Motor neuron (in vitro differentiated cells): ENCODE measurements at regions not wholly inside any gene's neighbourhood (a gene's known extent, or its start where the extent isn't known, plus 50 kb on each side); places are given as distances from the start of the nearest gene placed in this dataset.

Experiments
- ATAC-seq, 8 experiments: fragments of 200-7000 bp; cut with Tn5 transposase; replicated peaks in 6 of 8; 2 replicates each; pipeline ENCODE4 v1.8.0; 2021; ENCODE audit warnings: mild to moderate bottlenecking in 8 of 8, moderate library complexity in 8 of 8
- H3K27ac ChIP-seq, 2 donors: fragments of 250-450 bp; sonication (Bioruptor Pico); 2 replicates each; pipeline ENCODE4 v1.9.0; 2021; ENCODE audit warnings: antibody characterized with exemption in 2 of 2, mild to moderate bottlenecking in 2 of 2, moderate library complexity in 1 of 2
- H3K4me1 ChIP-seq, 2 donors: fragments of 250-450 bp; sonication (Bioruptor Pico); replicated peaks in 1 of 2; 2 replicates each; pipeline ENCODE4 v1.6.1; 2021; ENCODE audit warnings: antibody characterized with exemption in 2 of 2, mild to moderate bottlenecking in 2 of 2, moderate library complexity in 1 of 2
- H3K4me3 ChIP-seq, 5 donors: fragments of 250-450 bp; sonication (Bioruptor Pico); 2 replicates each; pipeline ENCODE4 v1.9.0; 2021; ENCODE audit warnings: antibody characterized with exemption in 5 of 5, mild to moderate bottlenecking in 5 of 5, moderate library complexity in 4 of 5
- WGBS, 10 experiments: fragments of 450-650 bp; shearing (Covaris generic); methylation state at CpG; one replicate each; pipeline ENCODE4 v1.0.0; 2022; 5-methylcytosine and 5-hydroxymethylcytosine counted together
- in situ Hi-C, 9 experiments: fragments of 400-800 bp; cut with MboI; loops; one replicate each; pipeline ENCODE4 v1.15.0; 2021; ENCODE audit warnings: low sequenced_read_pairs in 9 of 9, low pct_unique_long_range_greater_than_20kb in 2 of 9; ENCODE audit not compliant: unreplicated experiment in 9 of 9

DNA sequence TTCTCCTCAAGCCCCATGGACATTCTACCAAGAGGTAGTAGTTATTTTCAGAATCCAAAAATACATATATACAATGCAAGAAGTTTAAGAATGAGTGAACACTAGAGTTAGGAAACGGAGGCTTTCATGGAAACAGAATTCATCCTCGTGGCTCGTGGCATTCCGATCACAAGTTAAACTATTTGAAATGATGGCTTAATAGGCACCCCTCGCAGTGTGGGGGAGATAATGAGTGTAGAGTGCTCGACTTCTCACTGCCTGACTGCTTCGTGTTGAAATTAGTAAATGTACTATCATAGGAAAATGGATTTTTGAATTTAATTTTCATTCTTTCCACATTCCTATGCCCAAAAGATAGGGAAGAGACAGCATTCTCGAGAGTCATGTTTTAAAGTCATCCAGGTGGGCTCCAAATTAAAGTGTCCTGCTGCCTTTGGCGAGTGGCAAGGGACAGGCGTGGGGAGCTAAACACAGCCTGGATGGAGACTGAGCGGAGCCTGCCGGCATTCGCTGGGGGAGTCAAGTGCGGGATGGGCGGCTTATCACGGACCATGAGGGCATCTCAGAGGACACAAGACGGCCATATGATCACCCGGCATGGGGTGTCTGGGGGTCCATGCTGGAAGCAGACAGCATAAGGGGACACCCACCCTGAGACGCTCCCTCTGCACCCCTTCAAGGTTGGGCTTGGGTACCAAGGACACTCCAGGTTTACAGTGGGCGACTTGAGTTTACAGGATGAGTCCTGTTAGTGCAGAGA is 165.2 kb downstream of the TEX29 start:
- H3K27ac ChIP-seq = no peak overlapping the region
- in situ Hi-C loops = loop anchor here in 1 of 9 experiments (25.0 kb wide), 1 partner anchor 952 kb away; no protein-coding TSS in a partner anchor
- H3K4me1 ChIP-seq = peaks cover 0 to 12% of the 10 kb centered on the region in 2 donors
- ATAC-seq = no peak
- 10 to 94% (median 62%) methylated on average over 3 to 13 of the region's 20 CpGs; no CpG with 5 or more reads in 1 of the 10 experiments for WGBS, 10 experiments
- H3K4me3 ChIP-seq = no peak overlapping the region

DNA sequence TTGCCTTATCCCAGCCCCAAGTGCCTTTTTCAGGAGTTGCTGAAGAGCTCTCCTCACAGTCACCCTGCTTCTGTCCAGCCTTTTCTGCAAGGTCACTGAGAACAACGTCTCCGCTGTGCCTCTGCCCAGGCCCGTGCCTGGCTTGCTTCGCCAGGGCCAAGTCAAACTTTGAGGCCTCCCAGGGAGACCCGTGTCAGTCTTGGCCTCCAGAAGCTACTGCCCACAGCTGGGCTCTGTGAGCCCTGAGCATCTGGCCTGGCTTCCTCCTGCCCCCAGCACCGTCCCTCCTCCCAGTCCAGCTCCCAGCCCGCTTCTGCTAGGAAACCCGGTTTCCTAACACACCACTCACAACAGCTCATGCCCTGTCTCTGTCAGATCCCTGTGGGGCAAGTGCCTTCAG is 165.9 kb downstream of the TEX29 start:
- in situ Hi-C loops = loop anchor here in 1 of 9 experiments (25.0 kb wide), 1 partner anchor 951 kb away; no protein-coding TSS in a partner anchor
- H3K4me3 ChIP-seq = no peak overlapping the region
- WGBS, 10 experiments = 32 to 100% (median 80%) methylated on average over 1 to 5 of the region's 8 CpGs; no CpG with 5 or more reads in 6 of the 10 experiments
- no peak for ATAC-seq
- H3K4me1 ChIP-seq = peaks cover 0 to 12% of the 10 kb centered on the region in 2 donors
- H3K27ac ChIP-seq = no peak overlapping the region

DNA sequence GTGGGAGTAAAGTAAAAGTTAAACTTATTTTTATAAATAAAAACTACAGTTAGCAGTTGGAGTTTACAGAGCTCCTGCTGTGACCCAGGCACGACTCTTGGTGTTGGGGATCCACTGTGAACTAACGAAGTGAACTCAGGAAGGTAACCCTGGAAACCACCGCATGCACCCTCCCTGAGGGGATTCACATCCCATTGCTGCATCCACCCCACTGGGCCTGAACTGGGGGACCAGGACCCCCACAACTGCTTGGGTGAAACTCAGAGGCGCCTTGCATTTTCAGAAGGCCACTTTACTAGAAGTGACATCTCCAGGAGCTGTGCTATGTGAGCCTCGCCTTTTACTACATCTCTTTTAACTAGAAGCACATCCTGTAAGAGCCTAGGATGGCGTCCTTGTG is 166.4 kb downstream of the TEX29 start:
- Histone ChIP-seq H3K4me3 (no peak overlapping the region), H3K27ac (no peak overlapping the region), H3K4me1 (peaks cover under 1 to 17% of the 10 kb centered on the region in 2 donors)
- ATAC-seq = no peak
- 30 to 100% (median 49%) methylated on average over 2 to 5 of the region's 6 CpGs; no CpG with 5 or more reads in 4 of the 10 experiments for WGBS, 10 experiments
- in situ Hi-C loops = loop anchor here in 1 of 9 experiments (25.0 kb wide), 1 partner anchor 950 kb away; no protein-coding TSS in a partner anchor

DNA sequence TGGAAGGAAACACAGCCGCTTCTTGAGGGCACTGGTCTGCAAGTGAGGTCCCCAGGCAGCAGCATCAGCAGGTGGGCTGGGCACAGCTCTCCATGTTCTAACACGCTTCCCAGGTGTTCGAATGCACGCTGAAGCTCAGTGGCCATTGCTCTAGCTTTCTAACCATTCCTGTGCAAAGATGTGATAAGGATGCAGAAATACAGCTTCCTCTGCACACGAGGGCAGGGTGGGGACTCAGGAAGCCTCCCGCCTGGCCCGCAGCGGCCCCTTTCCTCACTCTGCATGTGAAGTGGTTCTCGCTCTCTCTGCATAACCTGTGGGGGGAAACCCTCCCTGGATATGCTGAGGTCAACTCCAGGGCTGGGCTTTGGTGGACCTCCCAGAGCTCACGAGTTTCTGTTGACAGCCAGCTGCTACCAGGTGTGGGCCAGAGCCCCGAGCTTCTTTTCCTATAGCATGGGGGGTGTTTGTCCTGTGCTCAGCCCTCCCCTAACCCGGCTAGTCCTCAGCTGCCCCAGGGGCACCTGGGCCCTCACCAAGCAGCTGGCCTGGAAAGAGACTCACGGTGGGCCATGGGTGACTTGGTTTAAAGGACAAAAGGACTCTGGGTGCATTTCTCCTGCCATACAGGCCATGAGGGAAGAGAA is 168.2 kb downstream of the TEX29 start:
- H3K27ac ChIP-seq = no peak overlapping the region
- WGBS, 10 experiments = 0 to 88% (median 26%) methylated on average over 1 to 12 of the region's 13 CpGs; no CpG with 5 or more reads in 4 of the 10 experiments
- in situ Hi-C loops = loop anchor here in 1 of 9 experiments (25.0 kb wide), 1 partner anchor 949 kb away; no protein-coding TSS in a partner anchor
- peaks cover 18 to 33% of the 10 kb centered on the region in 2 donors for H3K4me1 ChIP-seq
- peak in 1 of 8 experiments; percentile 26 for ATAC-seq
- no peak overlapping the region for H3K4me3 ChIP-seq

DNA sequence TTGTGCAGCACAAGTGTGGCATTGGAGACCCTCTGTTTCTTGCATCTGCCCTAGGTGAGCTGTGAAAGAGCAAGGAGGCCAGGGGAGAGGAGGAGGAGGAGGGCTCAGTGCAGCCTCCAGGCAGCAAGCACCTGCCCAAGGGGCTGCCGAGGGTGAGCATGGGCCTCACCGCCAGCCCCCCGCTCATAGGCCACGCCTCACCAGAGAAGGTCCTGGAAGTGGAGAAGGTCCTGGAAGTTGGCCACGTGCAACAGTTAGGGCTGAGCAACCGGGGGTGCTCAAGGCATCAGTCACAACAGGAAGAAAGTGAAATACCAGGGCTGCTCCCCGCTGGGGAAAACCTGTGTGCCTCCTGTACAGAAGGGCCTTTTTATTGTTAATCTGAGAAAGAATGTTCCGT is 168.9 kb downstream of the TEX29 start:
- in situ Hi-C loops = loop anchor here in 1 of 9 experiments (25.0 kb wide), 1 partner anchor 948 kb away; no protein-coding TSS in a partner anchor
- 26 to 100% (median 65%) methylated on average over 1 to 7 of the region's 8 CpGs; no CpG with 5 or more reads in 4 of the 10 experiments for WGBS, 10 experiments

DNA sequence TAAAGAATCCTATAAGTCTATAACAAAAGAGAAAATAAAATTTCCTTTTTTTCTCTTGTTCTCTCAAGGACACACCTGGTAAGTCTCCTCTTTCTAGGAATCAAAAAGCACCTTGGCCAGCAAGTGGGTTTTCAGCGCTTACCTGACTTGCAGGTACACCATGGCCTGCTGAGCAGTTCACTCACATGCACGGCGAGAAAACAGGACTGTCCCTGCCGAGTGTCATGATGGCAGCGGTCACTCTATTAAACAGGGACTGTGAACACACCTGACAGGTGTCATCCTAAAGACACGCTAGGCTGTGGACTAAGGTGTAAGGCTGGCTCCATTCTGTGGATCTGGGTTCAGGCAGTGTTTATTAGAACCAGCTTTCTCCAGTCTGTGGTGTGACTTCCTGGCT is 170.2 kb downstream of the TEX29 start:
- H3K4me1 ChIP-seq = peaks cover 21 to 35% of the 10 kb centered on the region in 2 donors
- no peak for ATAC-seq
- no peak overlapping the region for H3K27ac ChIP-seq
- no peak overlapping the region for H3K4me3 ChIP-seq
- WGBS, 10 experiments = 6 to 100% (median 87%) methylated on average over 1 to 6 of the region's 6 CpGs; no CpG with 5 or more reads in 3 of the 10 experiments
- in situ Hi-C loops = loop anchor here in 1 of 9 experiments (25.0 kb wide), 1 partner anchor 947 kb away; no protein-coding TSS in a partner anchor

More for the DNA sequence above, 168.9 kb downstream of the TEX29 start:
- Histone ChIP-seq H3K27ac (no peak overlapping the region), H3K4me3 (no peak overlapping the region), H3K4me1 (peaks cover 21 to 39% of the 10 kb centered on the region in 2 donors)
- ATAC-seq = no peak

DNA sequence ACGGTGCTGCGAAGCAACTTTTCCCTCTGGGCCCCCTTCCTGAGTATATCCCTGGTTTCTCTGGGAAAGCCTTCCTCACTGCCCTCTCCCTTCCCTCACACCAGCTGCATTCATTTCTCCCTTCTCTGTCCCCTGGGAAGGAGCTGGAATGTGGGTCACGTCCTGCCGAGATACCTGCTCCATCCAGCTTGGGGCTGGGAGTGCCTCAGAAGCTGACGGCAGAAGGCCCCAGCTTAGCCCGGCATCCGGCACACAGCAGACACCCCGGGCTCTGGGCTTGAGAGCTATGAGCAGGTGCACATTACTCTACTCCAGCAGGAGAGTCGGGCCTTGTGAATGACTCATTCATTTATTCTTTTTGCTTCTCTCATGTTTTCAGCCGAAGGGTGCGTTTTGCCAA is 170.6 kb downstream of the TEX29 start:
- peak in 3 of 8 experiments; percentile 41 to 59 (median 51) for ATAC-seq
- H3K27ac ChIP-seq = no peak overlapping the region
- in situ Hi-C loops = loop anchor here in 1 of 9 experiments (25.0 kb wide), 1 partner anchor 946 kb away; no protein-coding TSS in a partner anchor
- peaks cover 21 to 35% of the 10 kb centered on the region in 2 donors for H3K4me1 ChIP-seq
- WGBS, 10 experiments = 13 to 100% (median 80%) methylated on average over 2 to 9 of the region's 11 CpGs; no CpG with 5 or more reads in 1 of the 10 experiments
- no peak overlapping the region for H3K4me3 ChIP-seq

DNA sequence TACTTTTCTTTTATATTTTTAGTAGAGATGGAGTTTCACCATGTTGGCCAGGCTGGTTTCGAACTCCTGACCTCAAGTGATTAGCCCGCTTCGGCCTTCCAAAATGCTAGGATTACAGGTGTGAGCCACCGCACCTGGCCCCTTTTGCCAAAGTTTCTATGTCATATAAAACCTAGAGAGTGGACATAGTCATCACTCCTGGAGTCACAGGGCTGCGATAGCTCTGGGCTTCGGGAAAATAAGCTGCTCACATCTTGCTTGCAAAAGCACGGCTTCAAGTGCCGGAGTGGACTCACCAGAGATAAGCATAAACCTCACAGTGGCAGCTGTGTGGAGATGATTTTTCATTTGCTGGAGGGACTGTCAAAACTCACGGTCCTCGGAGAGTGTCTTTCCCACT is 171.2 kb downstream of the TEX29 start:
- WGBS, 10 experiments = 20 to 100% (median 59%) methylated on average over 1 to 8 of the region's 10 CpGs; no CpG with 5 or more reads in 4 of the 10 experiments
- no peak for ATAC-seq
- no peak overlapping the region for H3K4me3 ChIP-seq
- no peak overlapping the region for H3K27ac ChIP-seq
- in situ Hi-C loops = loop anchor here in 1 of 9 experiments (25.0 kb wide), 1 partner anchor 946 kb away; no protein-coding TSS in a partner anchor
- peaks cover 21 to 35% of the 10 kb centered on the region in 2 donors for H3K4me1 ChIP-seq

DNA sequence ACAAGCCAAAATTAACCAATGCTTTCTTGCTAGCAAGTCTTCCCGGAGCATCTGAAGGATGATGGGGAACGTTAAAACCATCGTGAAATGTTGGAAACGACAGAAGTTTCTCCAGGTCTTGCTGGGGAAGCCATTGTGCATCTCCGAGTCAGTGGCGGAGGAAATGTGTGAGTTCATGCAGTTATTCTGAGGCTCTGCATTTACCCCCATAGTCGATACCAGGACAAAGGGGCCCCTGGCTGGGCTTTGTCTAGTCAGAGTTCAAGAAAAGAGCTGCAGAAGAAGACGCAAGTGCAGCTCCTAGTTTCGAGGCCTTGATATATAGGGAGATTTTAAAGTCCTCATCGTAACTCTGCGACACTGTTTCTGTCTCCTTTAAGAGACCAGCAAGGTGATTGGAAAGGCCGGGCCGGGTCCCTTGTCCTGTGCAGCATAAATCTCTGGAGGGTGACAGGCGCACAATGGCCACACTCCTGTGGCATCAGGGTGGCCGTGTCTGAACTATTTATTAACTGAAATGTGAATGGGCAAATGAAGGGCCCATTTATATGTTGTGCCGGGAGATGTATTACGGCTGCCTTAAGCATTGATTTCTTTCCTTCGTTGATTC is 172.0 kb downstream of the TEX29 start:
- in situ Hi-C loops = loop anchor here in 1 of 9 experiments (25.0 kb wide), 1 partner anchor 945 kb away; no protein-coding TSS in a partner anchor
- H3K4me1 ChIP-seq = peaks cover 21 to 35% of the 10 kb centered on the region in 2 donors
- peak in 5 of 8 experiments; percentile 92 to 95 (median 92) for ATAC-seq
- no peak overlapping the region for H3K27ac ChIP-seq
- no peak overlapping the region for H3K4me3 ChIP-seq
- 0 to 54% (median 11%) methylated on average over 2 to 16 of the region's 18 CpGs for WGBS, 10 experiments

DNA sequence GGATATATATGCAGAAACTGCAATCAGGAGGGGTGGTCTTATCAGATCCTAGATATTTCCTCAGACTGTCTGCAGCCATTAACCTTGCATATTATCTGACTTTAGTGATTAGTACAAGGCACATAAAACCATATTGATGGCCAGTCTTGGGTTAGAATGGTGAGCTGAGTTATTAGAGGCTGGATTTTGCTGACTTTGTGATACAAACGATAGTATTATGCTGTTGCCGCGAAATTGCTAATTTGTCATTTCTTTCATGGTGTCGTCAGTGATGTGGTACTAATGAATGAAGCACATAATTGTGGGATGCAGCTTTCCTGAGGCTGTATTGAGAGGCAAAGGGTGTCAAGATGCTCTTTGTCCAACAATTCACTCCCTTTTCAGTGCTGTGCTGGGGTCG is 172.5 kb downstream of the TEX29 start:
- 0 to 37% (median 8%) methylated on average over 1 to 5 of the region's 5 CpGs; no CpG with 5 or more reads in 4 of the 10 experiments for WGBS, 10 experiments
- H3K4me3 ChIP-seq = no peak overlapping the region
- H3K27ac ChIP-seq = peak overlapping the region in 1 of 2 donors; percentile 34
- peaks cover 21 to 35% of the 10 kb centered on the region in 2 donors for H3K4me1 ChIP-seq
- in situ Hi-C loops = loop anchor here in 1 of 9 experiments (25.0 kb wide), 1 partner anchor 944 kb away; no protein-coding TSS in a partner anchor
- peak in 3 of 8 experiments; percentile 25 to 47 (median 30) for ATAC-seq

DNA sequence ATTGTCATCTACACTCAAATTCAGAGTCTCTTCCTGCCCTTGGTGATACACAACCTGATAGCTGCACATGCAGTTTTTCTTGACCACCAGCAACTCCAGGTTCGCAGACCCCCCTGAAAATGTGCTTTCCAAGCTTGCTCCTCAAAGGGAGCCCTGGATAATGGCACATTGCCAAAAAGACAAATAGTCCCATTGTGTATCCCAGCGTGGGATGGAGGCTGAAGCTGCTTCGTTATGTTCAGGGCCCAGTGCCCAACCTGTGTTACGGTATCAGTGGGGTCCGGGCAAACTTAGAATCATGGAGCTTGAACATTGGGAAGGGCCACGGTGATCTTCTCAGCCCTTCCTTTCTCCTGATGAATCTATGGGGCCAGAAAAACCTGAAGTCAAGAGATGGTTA is 173.0 kb downstream of the TEX29 start:
- in situ Hi-C loops = loop anchor here in 1 of 9 experiments (25.0 kb wide), 1 partner anchor 944 kb away; no protein-coding TSS in a partner anchor
- no peak overlapping the region for H3K4me3 ChIP-seq
- ATAC-seq = no peak
- H3K27ac ChIP-seq = peak overlapping the region in 1 of 2 donors; percentile 34
- WGBS, 10 experiments = 0 to 67% (median 25%) methylated on average over 1 to 6 of the region's 6 CpGs; no CpG with 5 or more reads in 2 of the 10 experiments
- peaks cover 21 to 35% of the 10 kb centered on the region in 2 donors for H3K4me1 ChIP-seq

DNA sequence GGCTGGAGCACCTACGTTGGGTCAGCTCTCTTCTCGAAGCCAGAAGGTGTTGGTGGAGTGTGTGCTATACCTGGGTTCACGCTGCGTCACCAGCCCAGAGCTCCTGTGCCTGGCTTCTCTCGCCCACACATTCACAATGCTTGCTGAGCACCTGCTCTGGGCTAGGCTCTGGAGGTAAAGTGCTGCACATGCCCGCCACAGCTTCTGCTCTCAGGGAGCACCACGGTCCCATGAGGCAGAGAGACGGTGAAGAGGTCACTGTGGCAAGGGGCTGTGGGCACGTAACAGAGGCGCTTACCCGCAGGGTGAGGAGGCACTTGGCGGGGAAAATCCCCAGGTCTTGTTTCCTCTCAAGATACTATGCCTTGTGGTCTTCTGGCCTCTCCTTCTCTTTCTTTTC is 174.2 kb downstream of the TEX29 start:
- in situ Hi-C loops = loop anchor here in 1 of 9 experiments (25.0 kb wide), 1 partner anchor 943 kb away; no protein-coding TSS in a partner anchor
- WGBS, 10 experiments = 0 to 100% (median 82%) methylated on average over 3 to 10 of the region's 12 CpGs; no CpG with 5 or more reads in 1 of the 10 experiments
- Histone ChIP-seq H3K27ac (no peak overlapping the region), H3K4me1 (peaks cover 21 to 35% of the 10 kb centered on the region in 2 donors), H3K4me3 (no peak overlapping the region)
- ATAC-seq = no peak
